NCI-H748 (cell line): ENCODE measurements at regions not wholly inside any gene's neighbourhood (a gene's known extent, or its start where the extent isn't known, plus 50 kb on each side); places are given as distances from the start of the nearest gene placed in this dataset.

Experiments used
- DNase-seq: peaks from one replicate; lab custom pipeline; 2025; ENCODE audit not compliant: unreplicated experiment; lab: John Stamatoyannopoulos, UW

DNA sequence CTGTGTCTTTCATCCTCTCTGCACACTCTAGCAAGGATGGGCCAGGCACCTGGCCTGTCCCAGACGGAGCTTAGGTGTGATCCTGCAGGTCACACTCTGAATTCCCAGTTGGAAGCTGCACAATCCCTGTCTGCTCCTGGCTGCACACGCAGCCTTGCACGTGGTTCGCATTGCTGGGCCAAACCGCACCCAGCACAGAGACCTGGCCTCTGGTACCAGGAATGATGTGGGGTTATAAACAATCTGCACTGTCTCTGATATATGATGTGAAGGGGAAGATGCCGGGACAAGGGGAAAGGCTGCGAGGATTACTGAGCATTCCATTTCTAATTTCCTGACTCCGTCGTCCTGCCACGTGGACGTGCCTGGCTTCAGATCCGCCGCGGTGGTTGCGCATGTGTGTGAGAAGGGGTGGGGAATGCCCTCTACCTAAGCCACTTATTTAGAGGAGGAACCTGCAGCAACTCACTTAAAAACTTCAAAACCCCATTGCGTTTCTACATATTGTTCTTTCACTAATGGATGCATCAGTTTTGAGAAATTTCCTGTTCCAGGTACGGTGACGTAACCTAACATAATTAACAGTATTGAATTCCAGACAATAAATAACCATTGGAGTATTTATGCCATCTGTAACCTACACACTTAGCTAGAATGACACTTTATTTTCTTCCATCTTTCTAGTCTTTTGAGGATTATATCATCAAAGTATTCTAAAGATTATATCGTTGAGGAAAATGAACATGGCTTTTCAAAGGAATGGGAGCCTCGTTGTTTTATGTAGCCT is 559.7 kb upstream of the MGMT start:
- no peak for DNase-seq

DNA sequence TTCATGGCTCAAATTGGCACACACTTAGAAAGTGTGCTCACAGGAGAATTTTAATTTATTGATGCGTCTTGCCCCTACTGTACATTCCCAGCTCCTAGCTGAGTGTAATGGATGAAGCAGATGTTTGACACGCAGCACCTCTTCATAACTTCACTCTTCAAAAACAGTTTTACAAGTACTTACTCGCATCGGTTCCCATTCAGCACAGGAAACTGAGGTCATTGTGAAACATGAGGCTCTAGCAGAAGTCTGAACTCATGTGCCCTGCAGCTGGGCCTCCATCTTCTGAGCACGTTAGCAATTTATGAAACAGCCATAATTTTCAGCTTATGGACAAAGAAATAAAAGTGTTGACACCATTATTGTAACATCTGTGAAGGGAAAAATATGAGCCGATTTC is 558.9 kb upstream of the MGMT start:
- no peak for DNase-seq

DNA sequence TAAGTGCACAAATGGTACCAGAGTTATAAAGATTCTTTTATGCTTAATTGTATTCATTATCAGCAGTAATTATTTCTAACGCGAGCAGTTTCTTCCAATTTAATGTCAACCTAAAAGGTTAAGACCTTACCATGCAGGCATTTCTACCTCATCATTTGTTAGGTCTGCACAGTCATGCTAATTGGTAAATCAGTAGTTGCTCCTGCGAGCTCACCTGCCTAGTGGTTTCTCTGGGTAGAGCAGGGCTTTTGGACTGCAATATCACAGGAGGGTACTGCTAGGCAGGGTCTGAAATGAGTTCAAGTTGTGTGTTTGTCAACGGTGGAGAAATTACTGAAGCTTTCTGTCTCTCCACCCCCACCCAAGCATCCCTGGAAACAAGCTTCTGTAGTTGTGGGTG is 558.5 kb upstream of the MGMT start:
- DNase-seq = no peak

DNA sequence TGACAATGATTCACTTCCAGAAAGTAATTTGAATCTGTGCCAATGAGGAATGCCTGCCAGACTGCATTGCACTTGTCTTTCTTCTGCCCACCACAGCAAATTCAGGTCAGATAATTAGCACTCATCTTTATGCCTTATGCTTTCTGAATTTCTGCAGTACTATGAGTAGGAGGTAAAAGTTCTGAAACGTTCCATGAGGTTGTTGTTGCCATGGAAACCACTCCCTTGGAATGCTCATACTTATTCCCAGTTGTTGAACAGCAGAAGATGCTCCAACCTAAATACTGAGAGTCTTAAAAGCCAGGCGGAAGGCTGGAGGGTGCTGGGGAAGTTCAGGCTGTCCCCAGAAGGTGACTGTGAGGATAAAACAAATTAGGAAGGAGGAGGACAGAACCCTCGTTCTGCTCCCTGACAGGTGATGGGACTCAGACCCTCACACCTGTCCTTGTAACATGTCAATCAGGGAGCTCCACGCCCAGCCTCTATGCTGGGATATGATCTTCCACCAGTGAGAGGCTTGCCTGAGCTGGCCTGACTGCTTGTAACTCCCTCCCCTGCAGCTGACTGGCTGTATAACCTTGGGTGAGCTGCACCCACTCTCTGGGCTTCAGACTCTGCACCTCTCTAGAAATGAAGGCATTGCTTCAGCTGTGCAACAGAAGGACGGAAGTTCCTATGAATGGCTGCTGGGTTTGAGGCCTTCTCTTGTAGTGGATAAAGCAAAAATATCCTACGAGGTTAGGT is 554.3 kb upstream of the MGMT start:
- DNase-seq = no peak

DNA sequence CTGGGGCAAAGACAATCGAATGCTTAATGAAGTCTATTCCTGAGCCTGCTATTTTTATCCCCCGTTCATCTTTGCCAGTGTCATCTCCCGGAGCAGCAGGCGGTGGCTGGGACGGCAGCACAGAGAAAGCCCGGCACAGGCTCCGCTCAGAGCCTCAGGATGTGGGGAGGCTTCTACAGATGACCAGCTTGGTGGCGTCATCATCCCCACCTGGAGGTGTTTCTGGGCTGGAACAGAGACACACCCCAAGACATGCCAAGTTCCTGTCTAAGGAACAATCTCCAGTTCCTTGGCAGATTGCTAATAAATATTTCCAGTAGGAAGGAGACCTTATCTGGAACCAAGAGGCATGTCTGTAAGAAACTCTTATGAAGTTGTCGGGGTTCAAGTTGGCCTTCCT is 552.4 kb upstream of the MGMT start:
- DNase-seq = no peak

DNA sequence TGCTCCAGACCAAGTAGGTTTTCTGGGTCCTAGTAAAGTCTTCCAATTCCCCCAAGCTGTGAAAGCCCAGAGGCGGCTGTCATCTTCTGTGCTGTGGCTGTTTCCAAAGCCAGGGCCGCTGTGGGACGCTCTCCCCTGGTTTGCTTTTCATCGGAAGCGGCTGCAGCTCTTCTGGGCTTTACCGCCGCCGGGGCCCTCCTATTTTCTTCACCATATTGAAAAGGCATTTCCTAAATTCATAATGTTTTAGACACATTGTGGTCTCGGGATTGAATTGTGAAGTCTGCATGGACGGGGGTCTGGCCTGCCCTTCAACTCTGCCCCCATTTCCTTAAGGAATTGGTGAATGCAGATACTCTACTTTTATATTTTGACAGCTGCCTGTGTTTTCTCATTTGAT is 551.4 kb upstream of the MGMT start:
- no peak for DNase-seq

DNA sequence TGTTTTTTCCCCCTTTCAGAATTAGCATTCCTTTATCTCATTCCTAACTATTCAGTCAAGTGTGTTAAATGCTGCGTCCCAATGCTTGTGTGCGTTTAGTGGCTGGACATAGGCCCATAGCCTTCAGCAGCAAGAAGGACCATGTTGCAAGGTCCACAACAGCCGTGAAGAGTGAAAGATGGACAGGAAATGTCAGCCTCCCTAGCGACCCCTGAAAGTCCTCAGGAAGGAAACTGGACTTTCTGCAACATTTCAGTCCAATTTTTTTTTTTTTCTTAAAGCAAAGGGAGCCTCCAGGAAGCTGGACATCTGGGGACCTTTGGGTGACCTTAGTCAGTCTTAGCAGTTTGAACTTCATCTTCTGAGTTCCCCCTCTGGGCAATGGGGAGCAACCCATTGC is 550.7 kb upstream of the MGMT start:
- no peak for DNase-seq

DNA sequence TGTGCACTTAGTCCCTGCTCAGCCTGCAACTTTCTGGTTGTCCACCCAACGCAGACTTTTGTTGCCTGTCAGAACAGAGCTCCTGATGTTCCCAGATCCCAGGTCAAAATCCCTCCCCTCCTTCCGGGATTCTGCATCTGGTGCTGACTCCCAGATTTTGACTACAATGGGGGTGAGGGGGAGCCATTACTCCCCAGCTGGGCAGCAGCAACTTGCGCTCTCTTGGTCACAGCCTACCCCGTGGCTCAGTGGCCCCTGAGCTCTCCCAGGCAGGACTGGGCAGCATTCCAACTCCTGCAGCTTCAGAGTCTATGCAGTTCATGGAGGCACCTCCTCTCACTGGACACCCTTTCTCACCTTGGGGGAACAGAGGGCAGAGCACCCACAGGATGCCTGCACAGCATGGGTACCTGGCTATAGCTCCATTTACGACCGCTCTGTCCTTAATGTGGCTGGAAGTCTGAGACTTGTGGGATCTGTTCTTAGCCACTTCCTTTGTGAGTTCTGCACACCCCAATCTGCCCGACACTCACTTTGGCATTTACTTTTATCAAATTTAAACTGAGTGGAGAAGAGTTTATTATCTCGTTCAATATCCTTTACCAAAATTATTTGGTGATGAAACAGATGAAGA is 545.5 kb upstream of the MGMT start:
- no peak for DNase-seq

DNA sequence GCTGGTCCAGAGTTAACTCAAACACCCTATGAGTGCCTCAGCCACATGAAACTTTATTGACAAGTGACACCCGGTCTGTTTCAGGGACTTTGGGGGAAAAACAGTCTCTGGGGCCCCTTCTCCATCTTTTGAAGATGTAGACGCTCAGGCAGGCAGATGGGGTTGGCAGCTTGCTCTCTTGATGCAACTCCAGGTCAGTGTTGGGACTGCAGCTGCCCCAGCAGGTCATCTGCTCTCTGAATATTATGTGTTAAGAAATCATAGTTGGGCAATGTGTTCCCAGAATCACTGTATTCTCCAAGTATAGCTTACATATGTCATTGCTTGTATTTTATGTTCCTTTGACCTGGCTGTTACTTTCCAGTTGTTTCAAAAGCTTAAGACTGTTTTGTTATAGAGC is 544.9 kb upstream of the MGMT start:
- no peak for DNase-seq

DNA sequence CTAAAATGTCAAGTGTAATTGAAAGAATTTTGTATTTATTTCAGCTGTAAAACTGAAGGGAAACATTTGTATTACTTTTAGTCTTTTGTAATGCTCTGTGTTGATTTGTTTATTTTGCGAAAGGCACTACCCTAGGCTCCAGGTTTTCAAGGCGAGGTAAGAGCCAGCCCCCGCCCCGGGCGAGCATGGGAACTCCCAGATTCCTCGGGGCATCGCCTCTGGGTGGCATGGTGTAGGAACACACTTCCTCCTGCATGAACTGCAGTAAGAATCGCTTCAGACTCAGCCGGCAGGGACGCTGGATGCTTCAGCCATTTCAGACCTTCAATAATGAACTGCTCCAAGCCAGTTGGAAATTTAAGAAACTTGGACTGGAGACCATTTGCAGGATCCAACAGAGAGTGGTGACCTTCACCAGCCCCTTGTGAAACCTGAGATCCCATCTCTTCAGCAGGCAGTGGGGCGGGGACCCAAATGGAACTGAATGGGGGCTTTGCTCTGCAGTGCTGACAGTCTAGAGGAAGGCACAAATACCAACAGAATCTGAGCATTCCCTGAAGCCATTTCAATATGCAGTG is 544.3 kb upstream of the MGMT start:
- no peak for DNase-seq

DNA sequence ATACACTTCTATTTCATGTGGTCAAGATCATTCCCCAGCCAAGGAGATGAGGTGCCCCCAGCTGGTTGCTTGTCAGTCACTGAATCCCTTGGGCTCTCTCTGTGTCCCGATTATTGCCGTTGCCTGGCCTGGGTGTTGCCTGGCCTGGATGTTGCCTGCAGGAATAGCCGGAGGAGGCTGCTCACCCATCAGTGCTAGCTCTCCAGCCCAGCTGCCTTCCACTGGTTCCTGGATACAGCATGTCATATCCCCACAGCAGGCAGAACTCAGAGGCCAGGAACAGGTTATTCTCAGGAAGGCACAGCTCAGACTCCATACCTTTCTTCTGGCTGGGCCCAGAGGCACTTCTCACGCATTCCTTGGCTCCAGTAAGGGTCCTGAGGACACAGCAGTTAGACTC is 542.1 kb upstream of the MGMT start:
- DNase-seq = no peak

DNA sequence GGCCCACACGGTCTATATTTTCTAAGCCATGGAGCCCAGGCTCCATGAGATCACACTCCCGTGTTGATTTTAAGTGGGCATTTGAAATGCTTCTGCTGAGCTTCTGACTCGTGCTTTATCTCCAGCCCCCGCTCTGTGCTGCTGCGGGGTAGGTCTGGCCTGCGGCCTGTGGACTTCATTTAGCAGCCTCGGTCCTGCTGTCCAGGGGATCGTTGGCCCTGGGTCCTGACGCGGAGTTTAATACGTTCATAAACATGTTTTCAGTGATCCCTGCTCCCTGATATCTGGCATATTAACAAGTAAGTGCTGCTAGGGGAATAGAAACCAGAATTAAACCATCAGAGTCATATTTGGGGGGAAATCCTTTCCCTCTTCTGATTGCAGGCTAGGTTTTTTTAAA is 540.3 kb upstream of the MGMT start:
- DNase-seq = no peak

DNA sequence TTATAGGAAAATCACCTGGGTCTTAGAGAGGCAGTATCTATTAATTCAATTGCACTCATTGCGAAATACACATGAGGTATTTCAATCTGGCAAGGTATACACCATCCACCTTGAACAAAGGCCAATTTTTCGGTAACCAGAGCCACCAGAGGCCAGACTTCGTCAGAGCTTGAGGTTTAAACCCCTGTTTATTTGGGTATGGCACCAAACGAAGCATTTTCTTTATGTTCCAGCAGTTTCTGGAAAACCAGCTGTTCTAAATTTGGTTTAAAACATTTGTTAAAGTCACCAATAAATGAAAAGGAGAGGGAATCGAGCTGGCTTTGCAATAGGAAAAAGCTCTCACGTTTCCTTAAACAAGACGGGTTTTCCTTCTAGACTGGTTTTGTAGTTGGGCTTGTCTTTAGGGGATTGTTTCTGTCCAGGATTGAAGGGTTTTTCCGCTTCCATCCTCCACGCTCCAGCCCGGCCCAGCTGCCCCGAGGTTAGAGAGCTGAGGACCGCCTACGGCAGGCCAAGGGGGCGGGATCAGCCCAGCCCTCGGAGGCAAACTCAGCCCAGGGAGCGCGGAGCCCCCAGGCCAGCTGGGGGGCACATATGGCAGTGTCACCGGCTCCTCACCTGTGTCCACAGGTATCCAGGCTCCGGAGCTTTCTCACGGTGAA is 539.4 kb upstream of the MGMT start:
- DNase-seq = no peak

DNA sequence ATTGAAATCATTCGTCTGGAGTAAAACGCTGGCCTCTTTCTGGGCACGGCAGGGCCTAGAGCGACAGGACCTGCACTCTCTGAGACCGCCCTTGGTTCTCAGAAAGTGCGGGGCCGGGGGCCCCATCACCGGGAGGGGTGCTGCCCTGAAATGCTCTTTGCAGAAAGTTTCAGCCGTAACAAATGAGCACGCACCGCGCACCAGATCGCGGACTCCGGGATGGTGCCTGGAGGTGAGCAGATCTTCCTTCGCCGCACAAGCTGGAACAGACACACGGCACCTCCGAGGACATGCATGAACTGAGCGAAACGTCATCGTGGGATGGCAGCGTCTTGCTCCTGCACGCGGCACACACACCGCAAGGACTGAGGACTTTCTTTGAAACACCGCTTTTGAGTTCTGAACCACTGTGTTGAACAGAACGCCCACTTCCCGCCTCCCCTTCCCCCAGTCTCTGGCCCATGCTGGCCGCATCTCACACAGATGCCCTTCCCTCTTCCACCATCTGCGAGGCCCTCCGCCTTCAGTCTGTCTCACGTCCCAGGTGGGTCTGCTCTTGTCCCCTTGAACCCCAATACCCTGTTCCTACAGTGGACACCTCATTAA is 538.7 kb upstream of the MGMT start:
- no peak for DNase-seq

DNA sequence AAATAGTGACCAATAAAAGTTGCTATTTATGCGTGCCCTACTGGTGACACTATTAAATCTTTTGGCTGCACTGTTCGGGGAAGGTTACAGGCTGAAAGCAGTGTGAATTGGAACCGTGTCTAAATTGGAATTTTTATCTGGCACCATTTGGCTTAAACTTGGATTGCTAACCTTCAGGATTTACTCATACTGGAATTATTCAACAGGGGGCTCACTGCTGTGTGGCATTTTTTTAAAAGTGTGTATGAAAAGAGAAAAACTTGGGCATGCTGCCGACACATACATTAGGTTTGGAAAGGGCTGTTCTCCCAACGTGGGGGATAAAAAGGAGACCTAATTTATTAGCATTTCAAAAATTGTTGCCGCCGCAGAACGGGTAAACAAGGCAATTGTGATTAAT is 537.9 kb upstream of the MGMT start:
- no peak for DNase-seq

DNA sequence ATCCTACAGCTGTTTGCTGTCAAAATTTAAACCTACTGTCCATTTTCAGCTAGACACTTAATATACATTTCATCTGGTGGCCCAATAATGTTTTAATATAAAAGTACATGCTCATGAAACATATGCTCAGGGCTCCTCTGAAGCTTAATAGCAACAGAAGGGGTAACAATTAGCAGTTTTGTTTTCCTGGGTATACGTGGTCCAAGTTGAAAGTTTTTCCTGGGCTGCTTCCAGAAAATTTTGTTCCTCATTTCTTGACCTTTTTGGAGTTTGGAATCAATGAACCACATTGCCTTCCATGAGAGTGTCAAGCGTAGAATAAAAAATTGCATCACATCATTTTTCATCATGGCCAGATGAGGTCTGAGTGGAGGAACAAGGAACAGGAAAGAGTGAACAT is 537.3 kb upstream of the MGMT start:
- no peak for DNase-seq

DNA sequence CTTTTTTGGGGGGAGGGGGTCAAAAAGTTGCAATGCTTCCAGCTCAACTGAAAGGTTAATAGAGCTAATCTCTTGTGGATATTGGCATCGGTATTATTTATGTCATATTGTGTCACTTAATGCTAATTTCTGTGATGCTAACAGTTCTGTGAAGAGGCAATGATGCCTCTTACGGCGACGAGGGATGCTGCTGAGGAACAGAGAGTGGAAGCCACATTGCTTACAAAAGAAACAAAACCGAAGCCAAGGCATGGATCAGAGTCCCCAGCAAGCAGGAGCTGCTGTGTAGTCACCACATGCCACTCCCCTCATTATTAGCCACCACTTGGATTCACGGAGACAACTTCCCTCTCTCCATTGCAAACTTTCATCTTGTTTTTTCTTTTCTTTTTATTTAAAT is 536.5 kb upstream of the MGMT start:
- DNase-seq = peak; percentile 52

DNA sequence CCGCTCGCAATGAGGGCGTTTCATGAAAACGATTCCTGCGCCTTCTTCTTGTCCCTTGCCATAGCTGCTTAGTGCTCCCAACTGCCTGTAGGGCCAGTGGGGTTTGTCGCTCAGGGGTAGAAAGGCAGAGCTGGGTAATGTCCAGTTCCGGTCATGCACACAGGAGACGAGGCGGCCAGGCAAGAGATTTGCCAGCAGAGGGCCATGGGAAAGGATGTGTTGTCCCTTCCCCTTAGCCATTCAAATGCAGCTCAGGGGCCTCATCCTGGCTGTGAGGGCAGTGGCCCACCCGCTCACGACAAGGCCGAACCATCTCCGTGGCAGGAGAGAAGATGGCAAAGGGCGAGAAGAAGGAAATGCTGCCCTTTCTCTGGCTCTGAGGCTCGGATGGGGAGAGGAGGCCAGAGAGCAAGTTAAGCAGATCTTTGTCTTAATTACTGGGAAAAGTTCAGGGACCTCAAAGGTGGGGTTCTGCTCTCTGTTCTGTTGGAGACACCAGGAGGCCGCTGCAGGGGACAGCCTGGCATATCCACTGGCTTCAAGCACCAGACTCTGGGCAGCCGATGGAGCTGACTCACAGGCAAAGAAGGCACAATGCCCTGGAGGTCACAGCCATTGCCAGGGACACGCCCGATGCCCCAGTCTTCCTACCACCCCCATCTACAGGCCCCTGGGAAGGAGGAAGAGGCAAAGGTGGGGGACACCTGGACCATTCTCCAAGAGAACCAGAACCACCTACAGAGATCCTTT is 534.8 kb upstream of the MGMT start:
- no peak for DNase-seq

DNA sequence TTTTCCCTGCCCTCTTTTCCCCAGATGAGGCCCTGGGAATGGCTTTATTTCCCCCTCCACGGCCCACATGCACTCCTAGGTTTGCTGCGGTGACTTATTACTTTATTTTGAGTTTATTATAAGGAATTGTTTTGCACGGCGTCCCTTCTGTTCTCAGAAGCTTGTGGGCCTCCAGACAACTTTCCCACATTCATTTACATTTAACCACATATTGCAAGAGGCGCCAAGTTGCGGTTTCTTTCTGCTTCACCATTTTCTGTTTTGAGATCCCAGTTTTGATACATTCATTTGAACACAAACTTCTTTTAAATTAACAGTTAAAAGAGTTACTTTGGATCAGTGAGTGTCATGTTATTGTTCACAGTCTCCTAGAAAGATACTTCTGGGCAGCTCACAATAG is 532.5 kb upstream of the MGMT start:
- no peak for DNase-seq

DNA sequence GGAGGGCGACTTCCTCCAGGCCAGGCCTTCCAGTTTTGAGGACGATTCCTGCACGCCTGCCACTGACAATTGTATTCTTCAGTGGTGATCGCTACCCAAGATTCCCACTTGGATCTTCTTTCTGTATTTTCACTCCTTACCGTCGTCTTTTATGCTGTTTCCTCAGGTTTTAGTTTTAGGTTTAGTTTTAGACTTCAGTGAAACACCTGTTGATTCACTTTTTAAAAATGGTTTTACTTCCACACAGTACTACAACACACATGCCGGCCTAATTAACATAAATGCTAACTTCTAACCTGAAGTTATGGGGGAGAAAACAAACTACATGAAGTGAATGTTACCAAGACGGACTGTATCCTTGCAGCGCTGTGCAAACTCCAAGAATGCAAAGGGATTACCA is 530.6 kb upstream of the MGMT start:
- no peak for DNase-seq
